Breast epithelium (tissue), 3 donors: ENCODE measurements at regions not wholly inside any gene's neighbourhood (a gene's known extent, or its start where the extent isn't known, plus 50 kb on each side); places are given as distances from the start of the nearest gene placed in this dataset.

Experiments used
- CTCF ChIP-seq, 3 donors: fragments of 450-650 bp; IDR thresholded peaks; one replicate each; pipeline ENCODE4 v1.5.1; 2016 to 2017; ENCODE audit warnings: antibody characterized with exemption in 3 of 3, mild to moderate bottlenecking in 3 of 3, moderate library complexity in 3 of 3
- POLR2A ChIP-seq: fragments of 450-650 bp; IDR thresholded peaks from one replicate; pipeline ENCODE4 v1.6.1; 2016; ENCODE audit warnings: antibody characterized with exemption, mild to moderate bottlenecking, moderate library complexity
- POLR2AphosphoS5 ChIP-seq, 3 donors: sonication (generic); formaldehyde crosslinking; IDR thresholded peaks; one replicate each; pipeline ENCODE4 v1.6.1; 2017; ENCODE audit warnings: antibody characterized with exemption in 3 of 3

DNA sequence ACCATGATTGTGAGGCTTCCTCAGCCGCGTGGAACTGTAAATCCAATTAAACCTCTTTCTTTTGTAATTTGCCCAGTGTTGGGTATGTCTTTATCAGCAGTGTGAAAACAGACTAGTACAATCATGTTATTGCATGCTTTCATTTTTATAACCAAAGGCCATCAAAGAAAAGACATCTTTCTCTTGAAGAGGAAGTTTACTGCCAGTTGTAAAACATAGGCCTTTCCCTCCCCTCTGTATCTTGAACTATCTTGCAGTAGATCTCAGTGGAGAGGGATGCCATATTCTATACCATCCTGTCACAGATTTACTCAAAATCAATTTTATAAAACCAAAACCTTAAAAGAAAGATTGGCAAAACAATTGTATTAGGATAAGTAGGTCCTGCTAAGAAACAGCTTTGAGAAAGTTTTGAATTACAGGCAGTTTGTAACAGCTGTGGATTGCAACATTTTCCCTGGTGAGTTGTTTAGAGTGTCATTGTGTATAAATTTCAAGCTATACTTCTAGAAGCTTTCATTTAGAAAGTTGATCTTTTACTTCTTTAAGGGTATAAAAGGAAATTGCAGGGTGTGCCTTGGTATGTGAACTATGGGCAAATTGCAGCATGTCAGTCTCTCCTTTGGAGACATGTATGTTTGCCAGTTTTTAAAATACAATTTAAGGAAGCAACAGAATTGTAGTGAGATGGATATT lies 128.0 kb downstream of the ATP23 start:
- TF ChIP-seq POLR2A (no peak), CTCF (IDR thresholded peaks at IDR 0.05) (no peak), POLR2AphosphoS5 (IDR thresholded peaks at IDR 0.05) (no peak)
